ENCODE measurements at regions not wholly inside any gene's neighbourhood (a gene's known extent, or its start where the extent isn't known, plus 50 kb on each side); places are given as distances from the start of the nearest gene placed in this dataset.
"Not testable (repeated sequence)": the region's sequence is repeated elsewhere in the genome, so short reads cannot be mapped to it uniquely, and the experiment has no call there.

DNA sequence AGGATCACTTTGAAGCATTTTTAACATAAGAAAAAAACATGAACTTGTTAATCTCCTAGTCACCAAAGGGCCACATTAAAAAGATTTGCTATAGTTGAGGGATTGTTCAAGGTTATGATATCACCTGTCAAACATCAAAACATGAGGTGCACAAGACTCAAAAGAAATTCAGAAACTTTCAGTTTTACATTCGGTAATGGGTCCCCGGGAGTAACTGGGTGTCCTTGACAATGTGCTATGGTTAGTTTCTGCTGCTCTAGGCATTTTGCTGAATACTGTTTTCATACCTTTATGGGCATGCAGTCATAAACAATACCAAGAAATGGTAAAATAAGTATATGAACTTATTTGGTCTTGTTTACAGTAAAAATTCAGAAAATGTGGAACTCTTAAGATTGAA, 92.8 kb upstream of the EDIL3 start:
- DNase-seq, result no peak

GRCh38 chr5:84474126-84474525, 89.4 kb upstream of the EDIL3 start:
- DNase-seq, result no peak

DNA sequence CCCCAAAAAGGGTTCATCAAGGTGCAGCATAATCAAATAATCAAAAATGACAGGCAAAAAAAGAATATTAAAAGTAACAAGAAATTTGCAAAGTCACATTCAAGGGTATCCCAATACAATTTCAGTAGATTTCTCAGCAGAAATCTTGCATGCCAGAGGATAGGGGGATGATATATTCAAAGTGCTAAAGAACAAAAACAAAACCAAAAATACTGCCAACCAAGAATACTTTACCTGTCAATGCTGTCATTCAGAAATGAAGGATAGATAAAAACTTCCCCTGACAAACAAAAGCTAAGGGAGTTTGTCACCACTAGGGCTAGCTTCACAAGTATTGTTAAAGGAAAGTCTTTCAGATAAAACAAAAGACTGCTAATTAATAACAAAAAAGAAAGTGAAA, 68.7 kb upstream of the EDIL3 start:
- DNase-seq, result no peak

DNA sequence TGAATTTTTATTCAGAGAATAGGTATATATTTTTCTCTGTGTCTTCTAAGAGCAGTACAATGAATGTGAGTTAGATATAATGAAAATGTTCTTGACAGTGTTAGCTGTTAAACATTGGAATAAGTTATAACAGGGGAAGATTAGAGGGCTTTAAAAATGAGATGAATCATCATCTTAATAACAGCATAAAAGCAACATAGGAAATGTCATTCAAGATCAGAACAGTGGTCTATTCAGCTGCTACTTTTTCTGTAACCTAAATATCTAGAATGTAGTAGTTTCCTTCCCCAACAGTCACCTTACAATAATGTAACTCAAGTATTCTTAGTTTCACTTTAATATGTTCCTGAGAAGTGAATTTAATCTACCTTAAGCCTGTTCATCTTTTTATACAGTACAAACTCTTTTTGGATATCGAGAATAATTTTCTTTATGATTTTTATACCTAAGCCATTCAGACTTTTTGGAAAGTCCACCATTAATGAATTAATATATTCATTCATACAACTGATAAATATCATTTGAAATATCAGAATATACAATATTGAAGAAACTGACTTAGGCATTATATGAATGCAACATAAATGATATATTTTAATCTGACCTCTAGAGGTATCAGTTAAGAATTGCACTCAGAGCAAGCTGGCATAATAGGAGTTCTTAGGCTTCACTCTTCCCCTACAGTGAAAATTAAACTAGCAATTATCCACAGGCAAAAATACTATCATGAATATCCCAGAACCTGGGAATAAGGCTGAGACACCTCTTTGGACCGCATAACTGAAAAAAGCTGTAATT, 66.1 kb upstream of the EDIL3 start:
- DNase-seq, result no peak

- no peak for DNase-seq
Measured at GRCh38 chr5:84445049-84445685, 60.5 kb upstream of the EDIL3 start.

GRCh38 chr5:84438456-84438855, 53.8 kb upstream of the EDIL3 start:
- DNase-seq, result no peak

DNA sequence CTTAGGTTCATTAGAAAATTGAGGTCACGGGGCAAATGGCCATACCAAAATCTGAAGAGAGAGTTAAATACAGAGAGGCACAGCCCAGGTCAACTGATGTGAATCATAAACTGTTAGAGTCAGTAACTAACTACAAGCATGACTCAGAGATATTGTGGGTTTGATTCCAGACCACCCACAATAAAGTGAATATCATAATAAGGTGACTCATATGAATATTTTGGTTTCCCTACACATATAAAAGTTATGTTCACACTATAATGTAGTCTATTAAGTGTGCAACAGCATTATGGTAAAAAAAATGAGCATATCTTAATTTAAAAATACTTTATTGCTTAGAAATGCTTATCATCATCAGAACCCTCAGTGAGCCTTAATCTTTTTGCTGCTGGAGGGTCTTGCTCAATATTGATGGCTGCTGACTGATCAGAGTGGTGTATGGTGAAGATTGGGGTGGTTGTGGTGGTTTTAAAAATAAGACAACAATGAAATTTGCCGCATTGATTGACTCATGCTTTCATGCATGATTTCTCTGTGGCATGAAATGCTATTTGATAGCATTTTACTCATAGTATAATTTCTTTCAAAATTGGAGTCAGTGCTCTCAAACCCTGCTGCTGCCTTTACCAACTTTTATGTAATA, 53.1 kb upstream of the EDIL3 start:
- no peak for DNase-seq

- DNase-seq, result no peak
Measured at GRCh38 chr5:84436866-84437265, 52.2 kb upstream of the EDIL3 start.

- DNase-seq, result not testable (repeated sequence)
Measured at GRCh38 chr5:84435861-84436346, 51.2 kb upstream of the EDIL3 start.
